IPS-18a (cell line): ENCODE measurements at regions not wholly inside any gene's neighbourhood (a gene's known extent, or its start where the extent isn't known, plus 50 kb on each side); places are given as distances from the start of the nearest gene placed in this dataset.
"Not testable (repeated sequence)": the region's sequence is repeated elsewhere in the genome, so short reads cannot be mapped to it uniquely, and the experiment has no call there.

ENCODE experiments used
- H3K27ac ChIP-seq: one replicate; pipeline ENCODE4 v1.5.1; 2013; ENCODE audit warnings: low read length
- H3K27me3 ChIP-seq: one replicate; pipeline ENCODE4 v1.6.1; 2013; ENCODE audit warnings: mild to moderate bottlenecking, low read length; ENCODE audit not compliant: control insufficient read depth, insufficient read depth
- H3K36me3 ChIP-seq: one replicate; pipeline ENCODE4 v1.6.1; 2013; ENCODE audit warnings: low read depth, low read length; ENCODE audit not compliant: control insufficient read depth
- H3K4me1 ChIP-seq: one replicate; pipeline ENCODE4 v1.6.1; 2013; ENCODE audit warnings: low read depth, low read length; ENCODE audit not compliant: control insufficient read depth
- H3K4me3 ChIP-seq: one replicate; pipeline ENCODE4 v1.5.1; 2013; ENCODE audit warnings: low read length
- H3K9ac ChIP-seq: one replicate; pipeline ENCODE4 v1.6.1; 2013; ENCODE audit warnings: mild to moderate bottlenecking, low read length, moderate library complexity
- H3K9me3 ChIP-seq: one replicate; pipeline ENCODE4 v1.6.1; 2013; ENCODE audit warnings: low read depth, low read length; ENCODE audit not compliant: control insufficient read depth

GRCh38 chr16:14015033-14015432 lies 56.1 kb upstream of the MRTFB start:
- H3K27me3 ChIP-seq: no peaks in the 10 kb centered on the region
- no peaks in the 10 kb centered on the region for H3K36me3 ChIP-seq
- no peak overlapping the region for H3K4me3 ChIP-seq
- H3K4me1 ChIP-seq: peaks cover 13% of the 10 kb centered on the region
- no peak overlapping the region for H3K27ac ChIP-seq
- no peak overlapping the region for H3K9ac ChIP-seq
- H3K9me3 ChIP-seq: no peaks in the 10 kb centered on the region

GRCh38 chr16:14015461-14015860 lies 55.7 kb upstream of the MRTFB start:
- no peaks in the 10 kb centered on the region for H3K36me3 ChIP-seq
- H3K4me3 ChIP-seq: no peak overlapping the region
- no peaks in the 10 kb centered on the region for H3K27me3 ChIP-seq
- H3K4me1 ChIP-seq: peaks cover 13% of the 10 kb centered on the region
- H3K9me3 ChIP-seq: no peaks in the 10 kb centered on the region
- H3K27ac ChIP-seq: no peak overlapping the region
- H3K9ac ChIP-seq: no peak overlapping the region

GRCh38 chr16:14015948-14016347 lies 55.2 kb upstream of the MRTFB start:
- Histone ChIP-seq H3K9me3 (no peaks in the 10 kb centered on the region), H3K4me3 (no peak overlapping the region), H3K27ac (no peak overlapping the region), H3K9ac (no peak overlapping the region), H3K4me1 (peaks cover 13% of the 10 kb centered on the region), H3K27me3 (no peaks in the 10 kb centered on the region), H3K36me3 (no peaks in the 10 kb centered on the region)

GRCh38 chr16:14016362-14016761 lies 54.8 kb upstream of the MRTFB start:
- H3K4me1 ChIP-seq: peaks cover 13% of the 10 kb centered on the region
- H3K27ac ChIP-seq, H3K36me3 ChIP-seq, H3K9ac ChIP-seq, H3K9me3 ChIP-seq, H3K4me3 ChIP-seq, H3K27me3 ChIP-seq: not testable (repeated sequence)

GRCh38 chr16:14017886-14018285 lies 53.2 kb upstream of the MRTFB start:
- Histone ChIP-seq H3K9ac (no peak overlapping the region), H3K36me3 (no peaks in the 10 kb centered on the region), H3K9me3 (no peaks in the 10 kb centered on the region), H3K27me3 (no peaks in the 10 kb centered on the region), H3K4me3 (no peak overlapping the region), H3K27ac (no peak overlapping the region), H3K4me1 (peaks cover 11% of the 10 kb centered on the region)

GRCh38 chr16:14018851-14019250 lies 52.3 kb upstream of the MRTFB start:
- peaks cover 1% of the 10 kb centered on the region for H3K4me1 ChIP-seq
- no peaks in the 10 kb centered on the region for H3K9me3 ChIP-seq
- no peak overlapping the region for H3K27ac ChIP-seq
- H3K36me3 ChIP-seq: no peaks in the 10 kb centered on the region
- no peak overlapping the region for H3K9ac ChIP-seq
- H3K27me3 ChIP-seq: no peaks in the 10 kb centered on the region
- H3K4me3 ChIP-seq: no peak overlapping the region

- H3K4me3 ChIP-seq: no peak overlapping the region
- H3K9me3 ChIP-seq: no peaks in the 10 kb centered on the region
- H3K36me3 ChIP-seq: no peaks in the 10 kb centered on the region
- H3K27ac ChIP-seq: no peak overlapping the region
- no peak overlapping the region for H3K9ac ChIP-seq
- H3K4me1 ChIP-seq: no peaks in the 10 kb centered on the region
- no peaks in the 10 kb centered on the region for H3K27me3 ChIP-seq
These were observed 51.0 kb upstream of the MRTFB start for GRCh38 chr16:14020141-14020540.
